OCI-LY1 (cell line): ENCODE measurements at regions not wholly inside any gene's neighbourhood (a gene's known extent, or its start where the extent isn't known, plus 50 kb on each side); places are given as distances from the start of the nearest gene placed in this dataset.

Source experiments
- CTCF ChIP-seq: fragments of 200-600 bp; sonication (generic), shearing (Covaris generic); IDR thresholded peaks from 2 replicates; pipeline ENCODE4 v1.5.1; 2017; ENCODE audit warnings: mild to moderate bottlenecking, antibody characterized with exemption, low read length, moderate library complexity, mixed read lengths
- EZH2 ChIP-seq: fragments of 200-600 bp; sonication (generic), shearing (Covaris generic); IDR thresholded peaks from 2 replicates; pipeline ENCODE4 v1.8.0; 2017; ENCODE audit warnings: borderline replicate concordance, mixed run types, mild to moderate bottlenecking, antibody characterized with exemption, low read length, moderate library complexity, mixed read lengths

GRCh38 chr5:149432911-149433401 is 53.9 kb upstream of the IL17B start:
- no peak for TF ChIP-seq EZH2
- TF ChIP-seq CTCF, result no peak
